ENCODE measurements at regions not wholly inside any gene's neighbourhood (a gene's known extent, or its start where the extent isn't known, plus 50 kb on each side); places are given as distances from the start of the nearest gene placed in this dataset.
A peak's percentile ranks its signal among the peaks of the same experiment; 100 is the strongest.

GRCh38 chr4:3708103-3708510, 58.1 kb upstream of the ADRA2C start:
- H3K4me1 Mint-ChIP-seq = peaks cover 56% of the 10 kb centered on the region
- H3K9ac ChIP-seq = no peak overlapping the region
- H2AFZ ChIP-seq (replicated peaks) = no peak overlapping the region
- no peak overlapping the region for H3K27ac ChIP-seq
- H3K36me3 ChIP-seq = no peaks in the 10 kb centered on the region
- no peak overlapping the region for H3K4me3 ChIP-seq
- TF ChIP-seq, protein P1, sequence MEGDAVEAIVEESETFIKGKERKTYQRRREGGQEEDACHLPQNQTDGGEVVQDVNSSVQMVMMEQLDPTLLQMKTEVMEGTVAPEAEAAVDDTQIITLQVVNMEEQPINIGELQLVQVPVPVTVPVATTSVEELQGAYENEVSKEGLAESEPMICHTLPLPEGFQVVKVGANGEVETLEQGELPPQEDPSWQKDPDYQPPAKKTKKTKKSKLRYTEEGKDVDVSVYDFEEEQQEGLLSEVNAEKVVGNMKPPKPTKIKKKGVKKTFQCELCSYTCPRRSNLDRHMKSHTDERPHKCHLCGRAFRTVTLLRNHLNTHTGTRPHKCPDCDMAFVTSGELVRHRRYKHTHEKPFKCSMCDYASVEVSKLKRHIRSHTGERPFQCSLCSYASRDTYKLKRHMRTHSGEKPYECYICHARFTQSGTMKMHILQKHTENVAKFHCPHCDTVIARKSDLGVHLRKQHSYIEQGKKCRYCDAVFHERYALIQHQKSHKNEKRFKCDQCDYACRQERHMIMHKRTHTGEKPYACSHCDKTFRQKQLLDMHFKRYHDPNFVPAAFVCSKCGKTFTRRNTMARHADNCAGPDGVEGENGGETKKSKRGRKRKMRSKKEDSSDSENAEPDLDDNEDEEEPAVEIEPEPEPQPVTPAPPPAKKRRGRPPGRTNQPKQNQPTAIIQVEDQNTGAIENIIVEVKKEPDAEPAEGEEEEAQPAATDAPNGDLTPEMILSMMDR (IDR thresholded peaks at IDR 0.05) = no peak
- TF ChIP-seq EZH2phosphoT487 (IDR thresholded peaks at IDR 0.05) (no peak), EZH2 (IDR thresholded peaks at IDR 0.05) (no peak)
- H3K9me3 Mint-ChIP-seq = no peaks in the 10 kb centered on the region
- H3K79me2 ChIP-seq (ENCODE audit: low read depth) = no peaks in the 10 kb centered on the region
- H3K4me2 ChIP-seq = no peak overlapping the region
- peaks cover 16% of the 10 kb centered on the region for H3K4me1 ChIP-seq
- H3K9me3 ChIP-seq (ENCODE audit: low read depth) = no peaks in the 10 kb centered on the region
- no peaks in the 10 kb centered on the region for H4K20me1 ChIP-seq (ENCODE audit: low read depth)
- peak; percentile 34 for DNase-seq (ENCODE audit: low spot score)
- H3K4me3 Mint-ChIP-seq = no peak overlapping the region
- peaks cover 8% of the 10 kb centered on the region for H3K27me3 ChIP-seq
- H3K27me3 Mint-ChIP-seq (ENCODE audit: insufficient read depth, low read depth) = peaks cover 23% of the 10 kb centered on the region
- no peak overlapping the region for H3K27ac Mint-ChIP-seq
- no peaks in the 10 kb centered on the region for H3K36me3 Mint-ChIP-seq
- H3F3A ChIP-seq (ENCODE audit: low read depth) = no peaks in the 10 kb centered on the region

GRCh38 chr4:3707423-3708102, 58.6 kb upstream of the ADRA2C start:
- Histone ChIP-seq H3K36me3 (no peaks in the 10 kb centered on the region), H3K4me3 (no peak overlapping the region), H3K27me3 (peaks cover 8% of the 10 kb centered on the region), H3K9me3 (ENCODE audit: low read depth) (no peaks in the 10 kb centered on the region), H3K79me2 (ENCODE audit: low read depth) (no peaks in the 10 kb centered on the region), H3K9ac (no peak overlapping the region), H3K27ac (no peak overlapping the region), H4K20me1 (ENCODE audit: low read depth) (no peaks in the 10 kb centered on the region), H3F3A (ENCODE audit: low read depth) (no peaks in the 10 kb centered on the region), H2AFZ (replicated peaks) (no peak overlapping the region), H3K4me2 (no peak overlapping the region), H3K4me1 (peaks cover 22% of the 10 kb centered on the region)
- Mint-ChIP-seq H3K27me3 (ENCODE audit: insufficient read depth, low read depth) (peaks cover 23% of the 10 kb centered on the region), H3K4me1 (peaks cover 55% of the 10 kb centered on the region), H3K27ac (peak overlapping the region; percentile 83), H3K9me3 (no peaks in the 10 kb centered on the region), H3K4me3 (no peak overlapping the region), H3K36me3 (no peaks in the 10 kb centered on the region)
- TF ChIP-seq EZH2phosphoT487 (IDR thresholded peaks at IDR 0.05) (no peak), EZH2 (IDR thresholded peaks at IDR 0.05) (no peak)
- TF ChIP-seq, protein P1 (IDR thresholded peaks at IDR 0.05) = no peak
- no peak for DNase-seq (ENCODE audit: low spot score)

- no peak overlapping the region for H3K27ac ChIP-seq
- no peaks in the 10 kb centered on the region for H3K79me2 ChIP-seq (ENCODE audit: low read depth)
- no peak overlapping the region for H2AFZ ChIP-seq (replicated peaks)
- no peaks in the 10 kb centered on the region for H4K20me1 ChIP-seq (ENCODE audit: low read depth)
- H3K27ac Mint-ChIP-seq = no peak overlapping the region
- peaks cover 21% of the 10 kb centered on the region for H3K27me3 Mint-ChIP-seq (ENCODE audit: insufficient read depth, low read depth)
- no peaks in the 10 kb centered on the region for H3K36me3 ChIP-seq
- DNase-seq (ENCODE audit: low spot score) = no peak
- no peaks in the 10 kb centered on the region for H3F3A ChIP-seq (ENCODE audit: low read depth)
- no peak overlapping the region for H3K4me2 ChIP-seq
- no peak overlapping the region for H3K4me3 Mint-ChIP-seq
- H3K4me1 Mint-ChIP-seq = peaks cover 62% of the 10 kb centered on the region
- H3K4me1 ChIP-seq = peaks cover 28% of the 10 kb centered on the region
- H3K27me3 ChIP-seq = peaks cover 8% of the 10 kb centered on the region
- no peak overlapping the region for H3K4me3 ChIP-seq
- H3K9ac ChIP-seq = no peak overlapping the region
- H3K36me3 Mint-ChIP-seq = no peaks in the 10 kb centered on the region
- H3K9me3 ChIP-seq (ENCODE audit: low read depth) = no peaks in the 10 kb centered on the region
- TF ChIP-seq, protein P1 (IDR thresholded peaks at IDR 0.05) = no peak
- no peak for TF ChIP-seq EZH2phosphoT487 (IDR thresholded peaks at IDR 0.05)
- TF ChIP-seq EZH2 (IDR thresholded peaks at IDR 0.05) = no peak
- no peaks in the 10 kb centered on the region for H3K9me3 Mint-ChIP-seq
Measured at GRCh38 chr4:3706565-3707422, 59.4 kb upstream of the ADRA2C start.
